D721Med (cell line): ENCODE measurements at regions not wholly inside any gene's neighbourhood (a gene's known extent, or its start where the extent isn't known, plus 50 kb on each side); places are given as distances from the start of the nearest gene placed in this dataset.
"Not testable (repeated sequence)": the region's sequence is repeated elsewhere in the genome, so short reads cannot be mapped to it uniquely, and the experiment has no call there.

ENCODE experiments used
- DNase-seq: peaks from one replicate; pipeline ENCODE4 v3.0.0; 2011; ENCODE audit warnings: low spot score; ENCODE audit not compliant: insufficient read length
- FAIRE-seq: peaks from 2 replicates; lab custom pipeline; 2011; peaks lifted over from hg19 to GRCh38; lab: Jason Lieb, UNC
- CTCF ChIP-seq: IDR thresholded peaks from 2 replicates; pipeline ENCODE4 v1.5.1; 2012; ENCODE audit warnings: mild to moderate bottlenecking, control low read depth; ENCODE audit not compliant: insufficient read depth; ENCODE audit errors: missing control alignments

GRCh38 chrY:12492218-12492617 is 208.8 kb upstream of the USP9Y start:
- TF ChIP-seq CTCF = no peak
- no peak for FAIRE-seq
- no peak for DNase-seq

GRCh38 chrY:12496007-12496406 is 205.0 kb upstream of the USP9Y start:
- no peak for FAIRE-seq
- DNase-seq = no peak
- TF ChIP-seq CTCF = no peak

- FAIRE-seq (no peak), DNase-seq (no peak)
- TF ChIP-seq CTCF = no peak
Observed at GRCh38 chrY:12500096-12500495, 200.9 kb upstream of the USP9Y start.

- not testable (repeated sequence) for DNase-seq, FAIRE-seq
Observed at GRCh38 chrY:12504028-12504427, 197.0 kb upstream of the USP9Y start.

- TF ChIP-seq CTCF = no peak
Observed at GRCh38 chrY:12517338-12517737, 183.7 kb upstream of the USP9Y start.

GRCh38 chrY:12525206-12525605 is 175.8 kb upstream of the USP9Y start:
- DNase-seq (no peak), FAIRE-seq (no peak)
- TF ChIP-seq CTCF = no peak

More at GRCh38 chrY:12517338-12517737, 183.7 kb upstream of the USP9Y start:
- DNase-seq (no peak), FAIRE-seq (no peak)

- FAIRE-seq (no peak), DNase-seq (no peak)
Observed at GRCh38 chrY:12526362-12527063, 174.5 kb upstream of the USP9Y start.

More at GRCh38 chrY:12526362-12527063, 174.5 kb upstream of the USP9Y start:
- TF ChIP-seq CTCF = no peak
